HG03097 (cell line): ENCODE measurements at regions not wholly inside any gene's neighbourhood (a gene's known extent, or its start where the extent isn't known, plus 50 kb on each side); places are given as distances from the start of the nearest gene placed in this dataset.

ENCODE experiments used
- ATAC-seq: cut with Tn5 transposase; IDR thresholded peaks from one replicate; pipeline ENCODE4 v1.9.1; 2021; ENCODE audit not compliant: unreplicated experiment, low FRiP score

DNA sequence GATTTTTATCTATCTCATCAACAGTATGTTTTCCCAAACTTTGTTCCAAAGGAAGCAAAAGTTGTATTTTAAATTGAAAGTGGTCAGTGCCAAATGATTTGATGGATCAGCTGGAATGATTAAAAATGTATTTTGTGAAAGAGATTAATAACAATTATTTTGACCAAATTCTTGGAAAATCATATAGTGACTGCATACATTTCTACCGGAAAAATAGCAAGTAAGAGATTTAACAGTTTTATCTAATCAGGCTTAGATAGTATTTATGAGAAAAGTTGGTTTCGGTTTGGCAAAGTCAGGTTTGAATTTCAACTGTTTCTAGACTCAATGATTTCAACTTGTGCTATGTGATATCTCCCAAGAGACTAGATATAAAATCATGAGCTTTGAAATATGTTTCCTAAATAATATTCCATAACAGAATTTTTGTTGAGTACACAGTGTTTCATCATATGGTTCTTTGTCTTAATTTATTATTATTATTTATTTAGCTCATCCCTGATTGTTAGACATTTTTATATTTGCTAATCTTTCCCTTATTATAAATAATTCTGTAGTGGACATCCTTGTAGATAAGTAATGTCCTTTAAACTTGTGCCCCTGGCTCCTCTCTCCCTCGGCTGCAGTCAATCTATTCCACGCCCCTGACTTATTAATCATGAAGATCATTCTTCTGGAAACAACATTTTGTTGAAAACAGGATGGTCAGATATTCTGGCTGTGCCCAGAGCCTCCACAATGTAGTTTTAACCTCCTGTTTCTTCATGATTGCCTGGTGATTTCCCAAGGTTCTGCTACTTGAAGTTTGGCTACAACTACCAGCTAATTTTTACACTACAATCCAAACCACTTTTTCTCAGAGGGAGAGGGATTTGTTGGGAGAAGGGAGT, 520.7 kb upstream of the TCF4 start:
- ATAC-seq = no peak

DNA sequence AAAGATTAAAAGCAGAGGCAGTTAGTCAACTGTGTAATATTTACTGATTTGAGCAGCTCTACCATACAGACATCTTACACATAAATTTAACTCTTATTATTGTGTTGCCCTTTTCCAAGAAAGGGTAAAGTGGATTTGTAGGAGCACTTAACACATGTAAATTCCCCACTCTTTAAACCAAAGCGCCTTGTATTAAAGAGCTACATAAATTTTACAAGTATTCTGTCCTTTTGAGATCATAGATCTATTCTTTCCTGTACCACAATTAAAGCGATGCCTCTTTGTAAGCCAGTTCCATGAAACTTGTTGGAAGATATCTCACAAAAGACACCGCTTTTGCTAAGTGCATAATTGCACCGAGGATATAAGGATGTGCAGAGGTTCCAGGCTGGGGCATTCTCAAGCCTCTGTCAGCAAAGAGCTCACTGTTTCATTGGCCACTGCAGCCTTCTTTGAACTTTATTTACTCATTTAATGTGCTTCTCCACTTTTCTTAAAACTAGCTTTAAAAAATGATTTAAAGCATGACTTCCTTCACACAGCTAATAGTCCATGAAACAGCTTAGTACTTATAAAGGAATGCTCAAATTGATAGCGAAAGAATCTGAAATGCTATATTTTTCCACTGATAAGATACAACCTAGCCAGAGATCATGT, 520.0 kb upstream of the TCF4 start:
- no peak for ATAC-seq

DNA sequence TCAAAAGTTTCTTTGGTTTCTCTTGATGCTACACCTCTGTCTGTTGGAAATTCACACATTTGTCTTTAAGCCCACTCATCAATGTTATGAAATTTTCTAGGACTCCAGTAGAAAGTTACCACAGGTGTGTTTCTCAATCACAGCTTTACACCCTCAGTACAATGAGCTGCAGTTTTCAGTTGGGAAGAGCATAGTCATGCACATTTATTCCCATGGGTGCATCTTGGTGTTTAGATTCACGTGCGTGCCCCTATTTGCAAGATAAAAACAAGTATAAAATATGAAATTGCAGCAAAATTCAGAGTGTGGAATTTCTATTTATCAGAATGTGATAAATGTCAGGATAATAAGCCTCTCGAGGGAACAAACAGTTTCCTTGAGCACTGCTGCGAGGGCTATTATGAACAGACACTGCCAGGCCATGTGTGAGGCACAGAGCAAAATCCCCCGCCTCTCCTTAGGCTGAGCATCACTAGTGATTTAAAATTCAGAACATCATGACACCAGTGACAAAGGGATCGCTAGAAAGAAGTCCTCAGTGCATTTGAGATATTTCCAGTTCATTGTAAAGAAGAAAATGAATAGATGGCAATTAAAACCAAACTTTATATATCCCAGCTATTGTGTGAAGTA, 512.2 kb upstream of the TCF4 start:
- ATAC-seq = no peak

DNA sequence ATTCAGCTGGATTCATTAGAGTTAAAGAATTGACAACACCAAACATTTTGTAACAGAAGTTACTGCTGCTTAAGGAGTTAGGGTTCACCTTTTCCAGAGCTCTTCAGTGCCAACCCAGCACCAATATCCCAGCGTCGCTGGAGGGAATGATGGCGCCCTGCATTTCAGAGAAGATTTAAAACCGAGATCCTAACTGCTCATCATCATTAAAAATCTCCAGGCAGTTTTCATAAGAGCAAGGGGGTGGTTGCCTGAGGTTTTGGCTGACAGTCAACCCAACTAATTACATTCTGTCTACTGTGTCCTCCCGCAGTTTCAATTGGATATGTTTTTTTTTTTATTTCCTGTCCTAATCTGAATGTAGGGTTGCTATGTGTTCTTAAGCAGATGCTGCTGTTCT, 509.6 kb upstream of the TCF4 start:
- ATAC-seq = no peak

DNA sequence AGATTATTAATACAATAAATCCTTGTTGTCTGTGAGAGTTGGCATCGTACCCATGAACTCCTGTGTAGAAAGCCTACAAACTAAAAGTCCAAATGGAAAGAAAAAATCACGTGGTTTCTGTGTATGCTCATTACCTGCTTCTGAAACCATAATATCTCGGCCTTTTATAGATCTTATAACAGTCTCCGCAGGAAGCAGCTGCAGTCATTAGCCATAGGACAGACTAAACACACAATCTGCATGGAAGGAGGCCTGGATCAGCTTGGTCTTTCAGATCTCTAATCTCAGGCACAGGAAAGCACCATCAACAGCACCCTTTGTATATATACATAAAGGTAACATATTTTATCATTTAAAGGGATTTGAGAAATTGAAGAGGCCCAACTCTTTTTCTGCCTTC, 508.9 kb upstream of the TCF4 start:
- ATAC-seq = no peak

DNA sequence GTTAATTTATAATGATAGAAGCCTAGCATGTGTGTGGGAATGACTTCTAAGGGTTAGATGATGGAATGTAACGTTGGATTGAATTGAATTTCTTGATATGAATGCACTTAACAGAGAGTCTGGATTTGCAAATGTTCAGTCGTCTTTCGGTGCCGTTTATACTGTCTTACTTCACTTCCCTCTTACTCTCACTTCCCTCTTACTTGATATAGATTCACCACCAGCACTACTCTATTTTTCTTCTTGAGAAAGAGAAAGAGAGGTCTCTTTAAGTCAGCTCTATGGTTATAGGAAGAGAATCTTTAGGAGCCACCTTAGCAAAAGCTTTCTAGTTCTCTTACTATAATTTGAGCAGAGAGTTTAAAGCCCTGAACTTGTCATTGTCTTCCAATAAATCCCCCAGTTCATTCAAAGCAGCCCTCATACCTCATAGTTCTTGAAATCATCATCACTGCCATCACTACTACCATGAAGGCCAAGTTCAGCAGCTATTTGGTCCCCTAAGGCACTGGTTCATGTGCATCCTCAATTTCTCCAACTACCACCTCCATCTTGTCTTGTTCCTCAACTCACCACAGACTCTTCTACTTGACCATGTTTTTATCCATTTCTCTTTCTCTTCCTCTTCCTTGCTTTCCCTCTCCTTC, 501.7 kb upstream of the TCF4 start:
- no peak for ATAC-seq

DNA sequence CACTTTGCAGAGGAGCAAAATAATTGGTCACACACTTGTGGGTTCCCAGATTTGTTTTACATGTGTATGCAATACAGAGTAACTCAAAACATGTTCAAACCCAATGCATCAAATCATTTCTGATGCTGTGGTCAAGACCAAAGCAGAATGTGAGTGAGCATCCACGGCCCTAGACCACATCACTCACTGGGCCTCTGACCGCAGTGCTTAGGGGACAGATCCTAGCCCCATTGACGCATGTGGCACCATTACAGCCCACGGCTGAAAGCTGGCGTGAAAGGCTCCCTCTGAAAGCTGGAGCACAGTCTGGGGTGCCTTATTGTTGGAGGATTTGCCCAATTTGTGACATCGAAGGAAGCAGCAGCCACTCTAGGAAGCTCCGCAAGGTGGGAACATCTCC, 498.8 kb upstream of the TCF4 start:
- ATAC-seq = no peak

DNA sequence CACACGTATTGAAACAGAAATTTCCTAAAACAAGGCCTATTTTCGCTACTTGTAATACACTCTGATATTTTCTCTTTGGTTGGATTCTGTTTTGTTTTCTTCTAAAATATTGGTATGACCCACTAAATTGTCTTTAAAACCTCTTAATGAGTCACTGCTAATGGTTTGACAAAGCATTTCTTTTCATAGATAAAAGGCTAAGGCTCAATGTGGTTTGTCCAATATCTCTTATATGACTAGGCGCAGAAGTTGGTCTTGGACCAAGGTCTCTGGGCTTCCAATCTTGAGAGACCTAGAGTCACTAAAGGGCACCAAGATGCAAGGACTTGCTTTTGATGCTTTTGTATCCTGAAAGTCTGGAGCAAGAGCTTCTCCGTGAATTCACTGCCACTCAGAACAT, 498.2 kb upstream of the TCF4 start:
- no peak for ATAC-seq

DNA sequence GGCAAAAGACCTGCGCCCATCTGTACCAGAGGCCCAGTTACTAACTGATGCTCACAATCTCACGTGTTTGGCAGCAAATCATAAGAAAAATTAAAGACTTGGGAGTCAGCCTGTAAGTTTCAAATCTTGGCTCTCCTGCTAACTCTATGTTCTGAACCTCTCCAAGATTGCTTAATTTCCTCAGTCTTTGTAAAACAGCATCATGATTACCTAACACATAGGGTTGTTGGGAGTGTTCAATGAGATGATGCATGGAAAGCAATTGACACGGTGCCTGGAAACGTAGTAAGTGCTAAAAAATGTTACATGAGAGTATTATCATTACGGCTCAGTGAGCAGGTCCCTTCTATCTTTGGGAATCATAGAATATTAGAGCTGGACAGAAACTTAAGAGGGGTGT, 497.6 kb upstream of the TCF4 start:
- no peak for ATAC-seq

DNA sequence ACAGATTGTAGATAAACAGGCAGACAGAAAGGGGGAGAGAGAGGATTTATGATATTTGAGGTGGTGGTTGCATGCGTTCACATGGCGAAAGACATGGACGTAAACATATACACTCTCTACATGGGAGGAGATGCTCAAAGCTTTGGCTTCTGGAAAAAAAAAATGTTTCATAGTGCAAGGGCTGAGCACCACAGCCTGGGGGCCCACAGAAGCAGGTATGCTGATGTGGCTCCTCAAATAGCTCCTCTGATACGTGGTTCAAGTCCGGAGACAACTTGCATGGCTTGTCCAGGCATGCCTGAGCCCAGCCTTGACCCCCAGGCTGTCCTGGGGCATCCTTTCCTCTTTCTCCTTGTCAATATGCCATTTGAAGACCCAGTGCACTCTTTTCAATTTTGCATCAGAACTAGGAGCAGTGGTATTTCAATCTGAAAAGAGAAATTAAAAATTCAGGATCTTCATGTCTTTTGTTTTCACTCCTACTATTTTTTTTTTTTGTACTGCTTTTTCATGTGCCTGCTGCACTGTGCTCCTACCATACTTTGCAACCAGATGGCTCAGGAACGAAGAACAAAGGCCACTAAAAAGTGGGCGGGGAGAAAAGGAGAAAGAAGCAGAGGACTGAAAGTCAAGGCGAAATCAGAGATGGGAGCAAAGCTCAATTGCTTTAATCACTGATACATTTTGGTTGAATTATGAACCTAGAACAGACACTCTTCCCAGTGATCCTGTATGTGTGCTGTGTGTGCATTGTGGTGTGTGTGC, 495.7 kb upstream of the TCF4 start:
- no peak for ATAC-seq

DNA sequence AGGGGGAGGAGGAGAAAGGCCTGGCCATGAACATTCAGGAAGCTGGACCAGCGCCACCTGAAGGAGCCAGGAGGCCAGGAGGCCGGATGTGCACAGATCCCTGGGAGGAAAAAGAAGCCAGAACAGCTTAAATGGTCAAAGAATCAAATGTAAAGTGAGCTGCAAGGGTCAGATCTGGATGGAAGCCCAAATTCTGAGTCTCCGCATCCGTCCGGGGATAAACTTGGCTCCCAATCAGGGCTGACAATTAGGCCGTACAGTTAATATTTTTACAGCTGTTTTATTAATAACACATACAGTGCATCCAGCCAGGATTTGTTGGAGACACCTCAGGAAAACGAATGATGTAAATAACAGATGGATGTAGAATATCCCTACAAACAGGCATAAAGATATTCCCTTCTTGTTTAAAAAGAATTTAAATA, 495.1 kb upstream of the TCF4 start:
- no peak for ATAC-seq

DNA sequence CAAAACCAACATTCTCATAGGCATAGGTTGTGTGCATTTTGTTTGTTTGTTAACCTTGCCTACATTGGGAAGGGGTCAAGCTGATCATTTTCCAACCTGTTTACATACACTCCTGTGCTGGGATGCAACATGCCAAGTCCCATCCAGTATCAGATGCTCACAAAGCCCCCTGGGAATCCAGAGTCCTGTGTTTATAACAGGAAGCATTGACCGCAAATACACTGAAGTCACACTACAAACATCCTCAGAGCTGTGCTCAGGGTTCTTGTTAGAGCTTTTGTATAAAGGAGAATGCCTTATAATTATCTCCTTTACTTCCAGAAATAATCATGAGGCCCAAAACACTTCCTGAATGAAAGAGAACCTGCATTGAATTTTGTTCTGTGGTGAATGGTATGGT, 488.7 kb upstream of the TCF4 start:
- ATAC-seq = no peak

DNA sequence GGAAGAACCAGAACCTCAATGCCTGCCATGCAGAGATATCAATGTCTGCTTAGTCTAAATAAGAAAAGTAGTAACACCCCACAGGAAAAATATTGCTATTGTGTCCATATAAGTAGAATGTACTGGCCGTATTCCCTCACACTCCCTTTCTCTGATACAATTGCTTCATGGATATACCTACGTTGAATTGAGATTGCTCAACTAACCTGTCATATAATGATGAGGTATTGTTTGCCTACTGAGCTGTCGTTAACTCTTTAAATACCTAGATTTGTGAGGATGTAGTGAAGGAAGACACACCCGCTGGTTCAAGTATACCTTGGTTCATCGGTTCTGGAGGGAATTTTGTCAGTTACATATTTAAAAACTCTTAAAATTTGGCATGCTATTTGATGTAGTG, 480.7 kb upstream of the TCF4 start:
- no peak for ATAC-seq

DNA sequence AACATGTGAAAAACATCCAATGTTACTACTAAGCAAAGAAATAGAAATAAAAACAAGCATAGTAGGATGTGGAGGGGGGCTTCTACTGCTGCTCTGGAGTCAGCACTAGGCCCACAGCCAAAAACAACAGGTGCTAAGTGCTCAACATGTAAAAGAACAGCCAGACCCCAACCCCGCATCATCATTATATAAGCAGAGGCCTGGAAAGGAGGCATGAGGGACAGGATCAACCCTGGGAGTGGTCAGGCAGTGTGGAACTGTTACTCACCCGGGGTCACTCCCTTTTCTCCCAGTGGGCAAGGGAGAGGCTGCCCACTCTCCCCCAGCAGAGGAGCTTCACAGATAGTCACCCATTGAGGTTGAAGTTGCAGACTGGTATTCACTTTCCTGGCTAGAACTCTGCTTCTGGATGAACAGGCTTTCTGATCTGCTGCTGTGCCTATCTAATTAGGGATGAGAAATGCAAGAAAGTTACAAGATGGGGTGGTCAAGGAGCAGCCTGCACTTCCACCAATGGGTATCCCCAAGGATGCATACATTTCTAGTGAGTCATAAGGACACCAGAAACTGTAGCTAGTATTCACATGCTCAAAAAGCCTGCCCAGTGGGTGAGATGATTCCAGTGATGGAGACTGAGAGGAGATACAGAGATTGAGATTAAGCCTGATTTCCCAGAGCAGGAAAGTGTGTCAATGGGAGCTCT, 480.1 kb upstream of the TCF4 start:
- ATAC-seq = no peak

DNA sequence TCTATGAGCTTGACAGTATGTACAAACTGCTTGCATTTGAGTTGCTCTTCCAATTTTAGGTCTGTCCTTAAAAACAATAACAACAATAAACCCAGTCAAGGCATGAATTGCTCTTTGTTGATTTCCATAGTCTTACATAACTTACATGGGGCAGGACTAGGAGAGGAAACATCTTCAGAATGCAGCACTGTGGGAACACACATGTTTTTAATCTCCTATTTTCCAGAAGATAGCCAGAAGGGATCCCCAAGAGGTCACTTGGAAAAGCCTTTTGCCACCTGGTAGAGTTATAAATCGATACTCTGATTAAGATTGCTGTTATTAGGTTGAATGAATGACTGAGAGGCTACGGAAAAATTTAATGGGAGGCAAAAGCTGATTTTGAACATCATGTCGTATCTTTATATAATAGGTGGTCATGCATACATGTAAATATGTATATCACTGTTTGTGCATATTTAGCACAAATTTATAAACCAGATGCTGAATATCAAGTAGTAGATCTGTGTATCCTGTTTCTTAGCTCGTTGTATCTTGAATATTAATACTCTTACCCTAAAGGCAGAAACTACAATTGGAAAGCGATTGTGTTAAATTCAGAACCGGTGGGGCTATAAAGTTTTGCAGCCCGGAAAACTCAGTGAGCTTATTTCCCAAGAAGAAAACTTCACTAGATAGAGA, 479.4 kb upstream of the TCF4 start:
- no peak for ATAC-seq

DNA sequence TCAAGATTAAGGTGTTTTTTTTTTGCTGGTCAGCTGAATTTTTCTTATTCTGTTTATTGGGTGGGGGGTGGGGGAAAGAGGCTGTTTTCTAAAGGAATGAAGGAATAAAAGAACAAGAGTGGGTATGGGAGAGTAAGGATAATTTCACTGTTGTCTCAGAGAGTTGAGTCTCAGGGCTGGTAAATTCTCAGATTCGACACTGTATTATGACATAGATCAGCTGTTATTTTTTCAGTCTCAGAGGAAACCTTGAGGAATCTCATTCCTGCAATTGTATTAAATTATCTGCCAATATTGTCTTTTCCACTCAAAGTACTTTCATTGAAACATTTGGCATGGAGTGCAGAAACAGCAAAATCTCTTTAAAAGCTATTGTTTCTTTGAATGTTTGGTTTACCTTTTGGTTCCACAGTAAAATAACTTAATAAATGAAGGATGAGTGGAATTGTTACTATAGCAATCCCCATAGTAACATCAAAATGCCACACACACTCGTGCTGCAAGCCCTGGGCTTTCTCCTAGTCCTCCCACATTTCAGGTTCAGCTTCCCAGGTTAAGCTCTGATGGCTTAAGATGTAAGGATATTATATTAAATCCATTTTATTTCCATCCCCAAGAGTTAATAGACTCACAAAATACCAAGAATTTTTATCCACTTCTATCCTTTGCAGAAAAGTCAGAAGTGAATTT, 478.7 kb upstream of the TCF4 start:
- no peak for ATAC-seq

DNA sequence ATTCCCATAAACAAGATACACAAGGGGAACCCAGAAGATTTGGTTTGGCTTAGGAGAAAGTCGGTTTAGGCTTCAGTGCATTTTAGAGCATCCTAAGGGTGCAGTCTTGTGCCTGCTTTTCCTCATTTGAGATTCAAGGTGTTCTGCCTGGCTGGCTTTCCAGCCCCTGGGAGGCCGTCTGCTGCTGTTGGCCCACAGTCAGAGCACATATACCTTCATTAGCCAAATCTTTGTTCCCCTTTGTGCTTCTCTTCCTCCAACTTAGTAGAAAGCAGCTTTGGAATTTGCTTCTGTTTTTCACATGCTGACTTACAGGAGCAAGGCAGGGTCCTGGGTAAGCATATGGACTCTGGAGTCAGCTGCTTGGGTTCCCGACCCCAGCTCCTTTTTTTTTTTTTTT, 477.1 kb upstream of the TCF4 start:
- no peak for ATAC-seq

DNA sequence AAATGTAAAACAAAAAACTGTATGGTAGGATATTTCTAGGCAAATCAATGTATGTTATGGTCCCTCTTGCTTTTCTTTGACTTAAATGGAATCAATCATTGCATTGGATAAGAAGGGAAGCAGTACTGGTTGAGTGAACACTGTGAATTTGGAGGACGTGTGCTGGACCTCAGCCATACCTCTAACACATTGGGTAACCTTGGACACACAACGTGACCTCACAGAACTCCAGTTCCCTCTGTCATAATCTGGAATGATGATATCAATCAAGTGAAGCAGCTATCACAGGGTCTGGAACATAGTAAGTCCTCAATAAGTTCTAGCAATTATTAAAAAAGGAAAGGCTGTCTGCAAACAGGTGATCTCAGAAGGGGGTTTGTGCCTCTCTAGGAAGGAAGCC, 474.9 kb upstream of the TCF4 start:
- no peak for ATAC-seq
